Keratinocyte (primary cell): ENCODE measurements at regions not wholly inside any gene's neighbourhood (a gene's known extent, or its start where the extent isn't known, plus 50 kb on each side); places are given as distances from the start of the nearest gene placed in this dataset.

Experiments
- DNase-seq: peaks from one replicate; pipeline ENCODE4 v3.0.0-alpha.2; 2011; ENCODE audit warnings: low read depth, missing footprints, low spot score
- FAIRE-seq: peaks from 2 replicates; lab custom pipeline; 2011; peaks lifted over from hg19 to GRCh38; lab: Jason Lieb, UNC
- H2AFZ ChIP-seq: 2 replicates; pipeline ENCODE4 v1.6.0; 2012; ENCODE audit warnings: low read length, control low read depth, inconsistent platforms; ENCODE audit not compliant: control insufficient read depth
- H3K27ac ChIP-seq: 2 replicates; pipeline ENCODE4 v1.5.1; 2011; ENCODE audit warnings: low read length; ENCODE audit not compliant: control insufficient read depth, insufficient read depth
- H3K27me3 ChIP-seq: 3 replicates; pipeline ENCODE4 v1.6.0; 2011; ENCODE audit warnings: low read length; ENCODE audit not compliant: control insufficient read depth, insufficient read depth; ENCODE audit errors: extremely low read depth
- H3K36me3 ChIP-seq, 2 experiments: 2 replicates in 1 of 2; 3 replicates in 1 of 2; pipeline ENCODE4 v1.5.1; 2011; ENCODE audit warnings: low read length in 2 of 2, mild to moderate bottlenecking in 1 of 2; ENCODE audit not compliant: control insufficient read depth in 2 of 2, insufficient read depth in 2 of 2; ENCODE audit errors: extremely low read depth in 1 of 2
- H3K4me1 ChIP-seq: 3 replicates; pipeline ENCODE4 v1.5.1; 2011; ENCODE audit warnings: low read length; ENCODE audit not compliant: control insufficient read depth, insufficient read depth; ENCODE audit errors: extremely low read depth
- H3K4me2 ChIP-seq: 3 replicates; pipeline ENCODE4 v1.6.0; 2011; ENCODE audit warnings: low read depth, low read length; ENCODE audit not compliant: control insufficient read depth, insufficient read depth; ENCODE audit errors: extremely low read depth
- H3K4me3 ChIP-seq, 3 experiments: fragments of 200-600 bp in 1 of 3; sonication (generic) in 1 of 3; 2 replicates in 2 of 3; 3 replicates in 1 of 3; pipeline ENCODE4 v1.5.1; 2011 to 2016; ENCODE audit warnings: low read length in 3 of 3, mild to moderate bottlenecking in 3 of 3, control low read depth in 2 of 3, inconsistent platforms in 1 of 3, low read depth in 1 of 3, mixed read lengths in 1 of 3, mixed run types in 1 of 3, moderate library complexity in 1 of 3; ENCODE audit not compliant: control insufficient read depth in 2 of 3, insufficient read depth in 2 of 3; ENCODE audit errors: extremely low read depth in 1 of 3
- H3K79me2 ChIP-seq: 2 replicates; pipeline ENCODE4 v1.6.0; 2012; ENCODE audit warnings: low read length; ENCODE audit not compliant: control insufficient read depth, insufficient read depth
- H3K9ac ChIP-seq: 3 replicates; pipeline ENCODE4 v1.6.0; 2011; ENCODE audit warnings: low read length; ENCODE audit not compliant: control insufficient read depth, insufficient read depth; ENCODE audit errors: extremely low read depth
- H3K9me1 ChIP-seq: 3 replicates; pipeline ENCODE4 v1.6.0; 2011; ENCODE audit warnings: low read length; ENCODE audit not compliant: control insufficient read depth, insufficient read depth; ENCODE audit errors: extremely low read depth
- H3K9me3 ChIP-seq: 2 replicates; pipeline ENCODE4 v1.5.1; 2012; ENCODE audit warnings: low read depth, low read length; ENCODE audit not compliant: control insufficient read depth
- H4K20me1 ChIP-seq: 3 replicates; pipeline ENCODE4 v1.6.0; 2011; ENCODE audit warnings: low read length; ENCODE audit not compliant: control insufficient read depth, insufficient read depth; ENCODE audit errors: extremely low read depth
- EZH2 ChIP-seq: IDR thresholded peaks from one replicate; pipeline ENCODE4 v1.6.1; 2012; ENCODE audit warnings: inconsistent platforms, mild to moderate bottlenecking, low read length, moderate library complexity
- dilution Hi-C: fragments of 300-500 bp; cut with MboI; formaldehyde crosslinking; loops from one replicate; pipeline ENCODE4 v1.7.0; 2020; ENCODE audit warnings: low sequenced_read_pairs; ENCODE audit not compliant: extremely low pct_ligation_motif_present
- TF ChIP-seq, protein P1 (sequence below), 3 experiments: IDR thresholded peaks in 1 of 3; conservative IDR thresholded peaks in 1 of 3; optimal IDR thresholded peaks in 1 of 3; 2 replicates in 2 of 3; 3 replicates in 1 of 3; pipeline versions ENCODE3 to v1.5.1; 2011; ENCODE audit warnings: low read length in 3 of 3, mild to moderate bottlenecking in 3 of 3, moderate library complexity in 2 of 3, control low read depth in 1 of 3, inconsistent platforms in 1 of 3; ENCODE audit not compliant: insufficient read depth in 2 of 3; ENCODE audit errors: extremely low read depth in 1 of 3

DNA sequence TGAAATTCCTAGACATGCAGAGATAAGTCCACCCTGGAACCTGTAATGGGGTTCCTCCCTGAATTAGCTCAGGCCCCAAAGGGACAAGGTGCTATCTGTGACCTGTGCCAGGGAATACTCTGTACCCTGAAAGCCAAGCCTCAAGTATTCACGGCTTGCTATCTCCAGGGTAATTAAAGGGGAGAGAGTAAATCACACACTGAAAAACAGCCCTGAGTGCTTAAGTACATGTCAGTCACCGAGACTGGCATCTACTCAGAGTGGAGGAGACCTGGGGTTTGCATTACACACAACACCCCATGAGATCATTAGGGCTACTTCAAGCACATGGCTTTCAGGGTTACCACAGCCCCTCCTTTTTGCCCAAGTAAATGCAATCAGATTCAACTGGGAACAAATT lies 188.1 kb downstream of the CD83 start:
- DNase-seq: no peak
- no peaks in the 10 kb centered on the region for H3K9me3 ChIP-seq
- H3K9ac ChIP-seq: no peak overlapping the region
- no peaks in the 10 kb centered on the region for H3K79me2 ChIP-seq
- dilution Hi-C loops: no loop called here
- H3K27me3 ChIP-seq: no peaks in the 10 kb centered on the region
- peak overlapping the region; percentile 54 for H3K27ac ChIP-seq
- no peaks in the 10 kb centered on the region for H4K20me1 ChIP-seq
- peak overlapping the region; percentile 4 for H3K4me2 ChIP-seq
- H3K9me1 ChIP-seq: no peaks in the 10 kb centered on the region
- H3K4me1 ChIP-seq: peaks cover 17% of the 10 kb centered on the region
- no peak for FAIRE-seq
- no peak for TF ChIP-seq EZH2
- TF ChIP-seq, protein P1, sequence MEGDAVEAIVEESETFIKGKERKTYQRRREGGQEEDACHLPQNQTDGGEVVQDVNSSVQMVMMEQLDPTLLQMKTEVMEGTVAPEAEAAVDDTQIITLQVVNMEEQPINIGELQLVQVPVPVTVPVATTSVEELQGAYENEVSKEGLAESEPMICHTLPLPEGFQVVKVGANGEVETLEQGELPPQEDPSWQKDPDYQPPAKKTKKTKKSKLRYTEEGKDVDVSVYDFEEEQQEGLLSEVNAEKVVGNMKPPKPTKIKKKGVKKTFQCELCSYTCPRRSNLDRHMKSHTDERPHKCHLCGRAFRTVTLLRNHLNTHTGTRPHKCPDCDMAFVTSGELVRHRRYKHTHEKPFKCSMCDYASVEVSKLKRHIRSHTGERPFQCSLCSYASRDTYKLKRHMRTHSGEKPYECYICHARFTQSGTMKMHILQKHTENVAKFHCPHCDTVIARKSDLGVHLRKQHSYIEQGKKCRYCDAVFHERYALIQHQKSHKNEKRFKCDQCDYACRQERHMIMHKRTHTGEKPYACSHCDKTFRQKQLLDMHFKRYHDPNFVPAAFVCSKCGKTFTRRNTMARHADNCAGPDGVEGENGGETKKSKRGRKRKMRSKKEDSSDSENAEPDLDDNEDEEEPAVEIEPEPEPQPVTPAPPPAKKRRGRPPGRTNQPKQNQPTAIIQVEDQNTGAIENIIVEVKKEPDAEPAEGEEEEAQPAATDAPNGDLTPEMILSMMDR (optimal IDR thresholded peaks at IDR 0.05 in 1 of 3, IDR thresholded peaks at IDR 0.05 in 1 of 3, conservative IDR thresholded peaks at IDR 0.05 in 1 of 3; ENCODE audit: extremely low read depth in 1 of 3, insufficient read depth in 2 of 3, low read length in 3 of 3): no peak
- H2AFZ ChIP-seq: no peak overlapping the region
- no peaks in the 10 kb centered on the region for H3K36me3 ChIP-seq
- no peak overlapping the region for H3K4me3 ChIP-seq

DNA sequence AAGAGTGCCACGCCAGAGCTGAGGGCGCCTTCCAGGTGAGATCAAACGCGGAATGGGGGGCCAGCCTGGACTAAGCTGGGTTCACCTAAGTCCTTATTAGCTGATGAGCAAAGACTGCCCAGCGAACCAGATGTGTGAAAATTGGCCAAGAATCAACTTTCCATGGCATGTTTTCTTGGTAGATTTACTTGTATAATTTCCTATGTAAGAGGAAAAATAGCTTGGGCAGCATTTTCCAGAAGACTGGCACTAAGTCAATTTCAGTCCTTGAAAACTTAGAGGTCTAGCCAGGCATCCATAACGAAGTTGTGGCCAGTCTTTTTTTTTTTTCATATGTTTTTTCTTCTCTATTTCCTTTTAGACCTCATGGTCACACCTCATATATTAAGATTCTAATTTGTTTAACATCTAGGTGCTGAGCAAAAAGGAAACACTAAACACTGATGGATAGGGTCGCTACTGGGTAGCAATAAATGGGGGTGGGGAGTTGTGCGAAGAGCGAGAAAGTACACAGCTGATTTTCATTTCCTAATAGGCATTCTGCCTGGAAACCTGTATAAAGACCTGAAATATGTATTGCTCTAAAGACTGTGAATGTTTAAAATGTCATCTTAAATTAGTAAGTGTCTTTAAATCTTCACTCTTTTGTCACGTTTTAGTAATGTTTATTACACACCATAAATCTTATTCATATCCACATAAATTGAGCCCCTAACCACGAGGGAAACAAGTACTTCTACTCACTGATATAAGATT lies 188.8 kb downstream of the CD83 start:
- no peak for TF ChIP-seq EZH2
- TF ChIP-seq, protein P1 (optimal IDR thresholded peaks at IDR 0.05 in 1 of 3, IDR thresholded peaks at IDR 0.05 in 1 of 3, conservative IDR thresholded peaks at IDR 0.05 in 1 of 3; ENCODE audit: extremely low read depth in 1 of 3, insufficient read depth in 2 of 3, low read length in 3 of 3): no peak
- no peaks in the 10 kb centered on the region for H3K79me2 ChIP-seq
- FAIRE-seq (no peak), DNase-seq (no peak)
- H3K36me3 ChIP-seq: no peaks in the 10 kb centered on the region
- dilution Hi-C loops: no loop called here
- H3K27me3 ChIP-seq: no peaks in the 10 kb centered on the region
- no peaks in the 10 kb centered on the region for H3K9me3 ChIP-seq
- H3K4me3 ChIP-seq: no peak overlapping the region
- H4K20me1 ChIP-seq: no peaks in the 10 kb centered on the region
- H3K9me1 ChIP-seq: no peaks in the 10 kb centered on the region
- no peak overlapping the region for H2AFZ ChIP-seq
- no peak overlapping the region for H3K27ac ChIP-seq
- peaks cover 17% of the 10 kb centered on the region for H3K4me1 ChIP-seq
- no peak overlapping the region for H3K9ac ChIP-seq
- no peak overlapping the region for H3K4me2 ChIP-seq
